GM12878 (cell line): ENCODE measurements at regions not wholly inside any gene's neighbourhood (a gene's known extent, or its start where the extent isn't known, plus 50 kb on each side); places are given as distances from the start of the nearest gene placed in this dataset.

ENCODE experiments used
- ATAC-seq: fragments of 200-7000 bp; cut with Tn5 transposase; 3 replicates; pipeline ENCODE4 v1.9.1; 2020; ENCODE audit warnings: mild to moderate bottlenecking, moderate library complexity
- BruUV-seq: library from RNA; stranded (reverse); fragments of 400-500 nt; replicated peaks from 2 replicates; lab custom pipeline; 2021; lab: Mats Ljungman, UMichigan
- CTCF ChIA-PET: fragments of 300-600 bp; sonication (Branson Sonifier 250); formaldehyde crosslinking; extraction: SDS; loops from one replicate; lab custom pipeline; 2021; ENCODE audit warnings: inconsistent platforms; lab: Yijun Ruan, JAX
- POLR2A ChIA-PET: fragments of 350-600 bp; formaldehyde crosslinking; extraction: SDS; loops from one replicate; lab custom pipeline; 2021; ENCODE audit warnings: inconsistent platforms; lab: Charles Lee
- RAD21 ChIA-PET: fragments of 300-600 bp; sonication (Branson Sonifier 250); formaldehyde crosslinking; loops from one replicate; lab custom pipeline; 2023; ENCODE audit warnings: antibody characterized with exemption; ENCODE audit not compliant: unreplicated experiment; lab: Charles Lee
- SMC1A ChIA-PET: fragments of 300-600 bp; sonication (Branson Sonifier 250); formaldehyde crosslinking; loops from one replicate; lab custom pipeline; 2023; ENCODE audit not compliant: unreplicated experiment, uncharacterized antibody; lab: Charles Lee
- DNase-seq: peaks from one replicate; pipeline ENCODE4 v3.0.0-alpha.2; 2011; ENCODE audit warnings: low read depth, low spot score
- FAIRE-seq: peaks from 3 replicates; lab custom pipeline; 2011; peaks lifted over from hg19 to GRCh38; lab: Jason Lieb, UNC
- H2AFZ ChIP-seq: 2 replicates; pipeline ENCODE4 v1.6.0; 2011; ENCODE audit warnings: low read depth, low read length, control low read depth; ENCODE audit not compliant: control insufficient read depth
- H3K27ac ChIP-seq: 2 replicates; pipeline ENCODE4 v1.5.1; 2011; ENCODE audit warnings: control low read depth; ENCODE audit not compliant: control insufficient read depth, insufficient read depth
- H3K27me3 ChIP-seq, 2 experiments: replicated peaks in 1 of 2; 2 replicates each; pipeline versions ENCODE4 v1.6.0 to v1.6.1; 2011; ENCODE audit warnings: low read length in 1 of 2; ENCODE audit not compliant: control insufficient read depth in 2 of 2, insufficient read depth in 2 of 2
- H3K36me3 ChIP-seq, 2 experiments: 2 replicates each; pipeline ENCODE4 v1.5.1; 2011; ENCODE audit warnings: low read length in 1 of 2; ENCODE audit not compliant: control insufficient read depth in 2 of 2, insufficient read depth in 2 of 2
- H3K4me1 ChIP-seq: 2 replicates; pipeline ENCODE4 v1.6.1; 2011; ENCODE audit warnings: mild to moderate bottlenecking, low read length, moderate library complexity, mixed read lengths; ENCODE audit not compliant: control insufficient read depth, insufficient read depth
- H3K4me2 ChIP-seq: 2 replicates; pipeline ENCODE4 v1.6.0; 2011; ENCODE audit warnings: control low read depth; ENCODE audit not compliant: control insufficient read depth, insufficient read depth
- H3K4me3 ChIP-seq: fragments of 200-600 bp; sonication (generic); 2 replicates; pipeline ENCODE4 v1.5.1; 2016
- H3K79me2 ChIP-seq: 2 replicates; pipeline ENCODE4 v1.6.0; 2011; ENCODE audit warnings: low read length; ENCODE audit not compliant: control insufficient read depth, insufficient read depth
- H3K9ac ChIP-seq: 2 replicates; pipeline ENCODE4 v1.8.0; 2011; ENCODE audit warnings: low read length, control low read depth, mixed read lengths; ENCODE audit not compliant: control insufficient read depth, insufficient read depth
- H3K9me3 ChIP-seq: replicated peaks from 3 replicates; pipeline ENCODE4 v1.5.1; 2011; ENCODE audit warnings: mild to moderate bottlenecking, low read length; ENCODE audit not compliant: control insufficient read depth, insufficient read depth
- H4K20me1 ChIP-seq: 2 replicates; pipeline ENCODE4 v1.6.0; 2011; ENCODE audit not compliant: control insufficient read depth, insufficient read depth
- ASH2L ChIP-seq: fragments of 300-600, 200-600 bp; sonication (generic); IDR thresholded peaks from 2 replicates; pipeline ENCODE4 v1.6.1; 2017; ENCODE audit warnings: low read depth, mild to moderate bottlenecking, borderline replicate concordance
- BMI1 ChIP-seq: fragments of 450-650 bp; IDR thresholded peaks from 2 replicates; pipeline ENCODE4 v1.6.1; 2016; ENCODE audit warnings: mild to moderate bottlenecking, moderate library complexity, borderline replicate concordance
- CHD4 ChIP-seq: fragments of 200-600 bp; sonication (generic); IDR thresholded peaks from 2 replicates; pipeline ENCODE4 v1.6.1; 2016; ENCODE audit warnings: mild to moderate bottlenecking
- ETV6 ChIP-seq, 2 experiments: fragments of 450-650 bp in 1 of 2; IDR thresholded peaks in 1 of 2; conservative IDR thresholded peaks in 1 of 2; 2 replicates each; pipeline ENCODE4 v1.6.1; 2014; ENCODE audit warnings: antibody characterized with exemption in 1 of 2, borderline replicate concordance in 1 of 2, low read depth in 1 of 2, mild to moderate bottlenecking in 1 of 2, moderate library complexity in 1 of 2
- HCFC1 ChIP-seq: fragments of 150-350 bp; IDR thresholded peaks from 2 replicates; pipeline ENCODE4 v1.6.1; 2014; ENCODE audit warnings: low read length
- JUND ChIP-seq: IDR thresholded peaks from 2 replicates; pipeline ENCODE4 v1.6.1; 2012; ENCODE audit warnings: low read depth, mild to moderate bottlenecking, low read length, improper control_type of control experiment, moderate library complexity
- LARP7 ChIP-seq: fragments of 450-650 bp; IDR thresholded peaks from 2 replicates; pipeline ENCODE4 v1.6.1; 2017; ENCODE audit warnings: mild to moderate bottlenecking
- NKRF ChIP-seq: fragments of 450-650 bp; conservative IDR thresholded peaks from 2 replicates; pipeline ENCODE4 v1.6.1; 2017; ENCODE audit warnings: mild to moderate bottlenecking, moderate library complexity
- NRF1 ChIP-seq: conservative IDR thresholded peaks from 2 replicates; pipeline ENCODE4 v1.6.1; 2011; ENCODE audit warnings: mild to moderate bottlenecking, low read depth, low read length, improper control_type of control experiment
- POLR2A ChIP-seq: IDR thresholded peaks from 2 replicates; pipeline ENCODE4 v1.6.1; 2011; ENCODE audit warnings: low read depth, mild to moderate bottlenecking, low read length
- POLR2AphosphoS2 ChIP-seq: IDR thresholded peaks from 2 replicates; pipeline ENCODE4 v1.6.1; 2011; ENCODE audit warnings: low read depth, mild to moderate bottlenecking, low read length, improper control_type of control experiment, moderate library complexity
- TAF1 ChIP-seq: IDR thresholded peaks from 2 replicates; pipeline ENCODE4 v1.6.1; 2011; ENCODE audit warnings: mild to moderate bottlenecking, low read depth, low read length, borderline replicate concordance
- ZZZ3 ChIP-seq: IDR thresholded peaks from 2 replicates; pipeline ENCODE4 v1.6.1; 2011; ENCODE audit warnings: low read depth; ENCODE audit not compliant: control insufficient read depth, insufficient read length
- WGBS: methylation state at CpG from one replicate; pipeline ENCODE4 v1.1.6; 2016; ENCODE audit warnings: low lambda C conversion rate; ENCODE audit not compliant: insufficient replicate concordance, insufficient coverage; ENCODE audit errors: missing lambda C conversion rate; 5-methylcytosine and 5-hydroxymethylcytosine counted together
- in situ Hi-C: fragments of 300-500 bp; cut with MboI; formaldehyde crosslinking; loops from 9 replicates; pipeline ENCODE4 v1.14.3; 2018; ENCODE audit warnings: mixed read lengths
- intact Hi-C: fragments of 100-400 bp; cut with micrococcal nuclease; formaldehyde crosslinking; loops from one replicate; pipeline ENCODE4 v1.14.2; 2022; ENCODE audit not compliant: unreplicated experiment

- POLR2A ChIA-PET = interaction anchor here (0.6 kb wide), 1 partner anchor 452 kb away, joined by 4 read pairs; no protein-coding TSS in a partner anchor
- SMC1A ChIA-PET = no interaction called here
- TF ChIP-seq ETV6 (conservative IDR thresholded peaks at IDR 0.05 in 1 of 2, IDR thresholded peaks at IDR 0.05 in 1 of 2; ENCODE audit: borderline replicate concordance in 1 of 2, low read depth in 1 of 2) (no peak), LARP7 (no peak), BMI1 (no peak), CHD4 (no peak), NRF1 (no peak), HCFC1 (no peak), POLR2A (no peak), POLR2AphosphoS2 (no peak), ZZZ3 (no peak), TAF1 (no peak), ASH2L (no peak), JUND (no peak), NKRF (no peak)
- no peak overlapping the region for H2AFZ ChIP-seq
- no peak for ATAC-seq
- no peaks in the 10 kb centered on the region for H4K20me1 ChIP-seq
- no peaks in the 10 kb centered on the region for H3K9me3 ChIP-seq
- in situ Hi-C loops = no loop called here
- RAD21 ChIA-PET = no interaction called here
- no peaks in the 10 kb centered on the region for H3K36me3 ChIP-seq
- CTCF ChIA-PET = interaction anchor here (0.9 to 3.3 kb wide), 3 partner anchors 10 to 299 kb away, joined by 3 to 10 read pairs (median 8); no protein-coding TSS in a partner anchor
- no peak for FAIRE-seq
- H3K27me3 ChIP-seq = no peaks in the 10 kb centered on the region; a peak in 2 of 4 replicates
- no peaks in the 10 kb centered on the region for H3K4me1 ChIP-seq
- H3K4me2 ChIP-seq = no peak overlapping the region
- H3K79me2 ChIP-seq = no peaks in the 10 kb centered on the region
- no peak overlapping the region for H3K27ac ChIP-seq
- intact Hi-C loops = no loop called here
- no peak overlapping the region for H3K9ac ChIP-seq
- WGBS = 10% methylated on average over 7 of the region's 7 CpGs
- no peak overlapping the region for H3K4me3 ChIP-seq
- no peak for DNase-seq
- no TSS peak for BruUV-seq
These were observed 83.1 kb upstream of the CSF3R start for GRCh38 chr1:36565576-36566501.
